ENCODE measurements at regions not wholly inside any gene's neighbourhood (a gene's known extent, or its start where the extent isn't known, plus 50 kb on each side); places are given as distances from the start of the nearest gene placed in this dataset.
A peak's percentile ranks its signal among the peaks of the same experiment; 100 is the strongest.
"Not testable (repeated sequence)": the region's sequence is repeated elsewhere in the genome, so short reads cannot be mapped to it uniquely, and the experiment has no call there.

- not testable (repeated sequence) for H3K27me3 ChIP-seq (ENCODE audit: insufficient read depth, low read length, poor library complexity); H3K9ac ChIP-seq (ENCODE audit: low read length); H2BK5ac ChIP-seq (ENCODE audit: low read length); H2BK120ac ChIP-seq (ENCODE audit: low read depth, low read length); H3K36me3 ChIP-seq (ENCODE audit: control insufficient read depth, insufficient read depth, low read length); H3K4me3 ChIP-seq (ENCODE audit: low read length); H3K27ac ChIP-seq (ENCODE audit: low read depth, low read length); H3K4me2 ChIP-seq (ENCODE audit: low read length); H3K56ac ChIP-seq (ENCODE audit: low read length); H4K5ac ChIP-seq (ENCODE audit: low read length); H3K79me2 ChIP-seq (ENCODE audit: control insufficient read depth, insufficient read depth, low read length); H3K4ac ChIP-seq (ENCODE audit: low read depth, low read length); H2AK5ac ChIP-seq (ENCODE audit: low read length); DNase-seq; H3K79me1 ChIP-seq (ENCODE audit: low read length); H2BK15ac ChIP-seq (replicated peaks; ENCODE audit: low read depth); H3K23ac ChIP-seq (ENCODE audit: low read length); H4K8ac ChIP-seq (ENCODE audit: low read depth, low read length); H3K4me1 ChIP-seq (ENCODE audit: control insufficient read depth, low read depth, low read length); H3K18ac ChIP-seq (ENCODE audit: low read length)
- WGBS (ENCODE audit: extremely low coverage, insufficient coverage, low lambda C conversion rate), result no CpG with 5 or more reads among the region's 10 CpGs
These were observed 1243.2 kb upstream of the CRIM1 start for GRCh38 chr2:35112367-35112766.

- Histone ChIP-seq H3K4me3 (ENCODE audit: low read length) (no peak overlapping the region), H2BK120ac (ENCODE audit: low read depth, low read length) (no peak overlapping the region), H3K18ac (ENCODE audit: low read length) (no peak overlapping the region), H3K23ac (ENCODE audit: low read length) (no peak overlapping the region), H3K27me3 (ENCODE audit: insufficient read depth, low read length, poor library complexity) (no peaks in the 10 kb centered on the region), H3K79me1 (ENCODE audit: low read length) (no peaks in the 10 kb centered on the region), H3K36me3 (ENCODE audit: control insufficient read depth, insufficient read depth, low read length) (no peaks in the 10 kb centered on the region), H3K9ac (ENCODE audit: low read length) (no peak overlapping the region), H3K79me2 (ENCODE audit: control insufficient read depth, insufficient read depth, low read length) (no peaks in the 10 kb centered on the region), H4K8ac (ENCODE audit: low read depth, low read length) (no peak overlapping the region), H2BK5ac (ENCODE audit: low read length) (no peak overlapping the region), H3K4me2 (ENCODE audit: low read length) (no peak overlapping the region), H2BK15ac (replicated peaks; ENCODE audit: low read depth) (no peak overlapping the region), H3K56ac (ENCODE audit: low read length) (no peak overlapping the region), H3K4ac (ENCODE audit: low read depth, low read length) (no peak overlapping the region), H4K5ac (ENCODE audit: low read length) (no peak overlapping the region), H3K4me1 (ENCODE audit: control insufficient read depth, low read depth, low read length) (no peaks in the 10 kb centered on the region), H2AK5ac (ENCODE audit: low read length) (no peak overlapping the region), H3K27ac (ENCODE audit: low read depth, low read length) (no peak overlapping the region)
- no peak for DNase-seq
- WGBS (ENCODE audit: extremely low coverage, insufficient coverage, low lambda C conversion rate), result no CpG with 5 or more reads among the region's 1 CpG
These were observed 1251.3 kb upstream of the CRIM1 start for GRCh38 chr2:35104309-35104708.

GRCh38 chr2:35099342-35099741 lies 1256.2 kb upstream of the CRIM1 start:
- Histone ChIP-seq H3K27me3 (ENCODE audit: insufficient read depth, low read length, poor library complexity) (no peaks in the 10 kb centered on the region), H2BK120ac (ENCODE audit: low read depth, low read length) (no peak overlapping the region), H3K79me1 (ENCODE audit: low read length) (no peaks in the 10 kb centered on the region), H3K79me2 (ENCODE audit: control insufficient read depth, insufficient read depth, low read length) (no peaks in the 10 kb centered on the region), H3K27ac (ENCODE audit: low read depth, low read length) (no peak overlapping the region), H3K23ac (ENCODE audit: low read length) (no peak overlapping the region), H3K9ac (ENCODE audit: low read length) (no peak overlapping the region), H2BK5ac (ENCODE audit: low read length) (no peak overlapping the region), H2BK15ac (replicated peaks; ENCODE audit: low read depth) (no peak overlapping the region), H3K4me1 (ENCODE audit: control insufficient read depth, low read depth, low read length) (no peaks in the 10 kb centered on the region), H3K56ac (ENCODE audit: low read length) (no peak overlapping the region), H3K18ac (ENCODE audit: low read length) (no peak overlapping the region), H2AK5ac (ENCODE audit: low read length) (no peak overlapping the region), H3K36me3 (ENCODE audit: control insufficient read depth, insufficient read depth, low read length) (no peaks in the 10 kb centered on the region), H3K4me2 (ENCODE audit: low read length) (no peak overlapping the region), H3K4ac (ENCODE audit: low read depth, low read length) (no peak overlapping the region), H4K5ac (ENCODE audit: low read length) (no peak overlapping the region), H3K4me3 (ENCODE audit: low read length) (no peak overlapping the region), H4K8ac (ENCODE audit: low read depth, low read length) (no peak overlapping the region)
- WGBS (ENCODE audit: extremely low coverage, insufficient coverage, low lambda C conversion rate), result no CpG with 5 or more reads among the region's 2 CpGs
- peak; percentile 37 for DNase-seq

- H4K8ac ChIP-seq (ENCODE audit: low read depth, low read length), result no peak overlapping the region
- no peak overlapping the region for H3K9ac ChIP-seq (ENCODE audit: low read length)
- H3K4ac ChIP-seq (ENCODE audit: low read depth, low read length), result no peak overlapping the region
- no peaks in the 10 kb centered on the region for H3K79me1 ChIP-seq (ENCODE audit: low read length)
- no CpG with 5 or more reads among the region's 4 CpGs for WGBS (ENCODE audit: extremely low coverage, insufficient coverage, low lambda C conversion rate)
- DNase-seq, result peak; percentile 26
- no peak overlapping the region for H3K27ac ChIP-seq (ENCODE audit: low read depth, low read length)
- no peak overlapping the region for H4K5ac ChIP-seq (ENCODE audit: low read length)
- H3K4me1 ChIP-seq (ENCODE audit: control insufficient read depth, low read depth, low read length), result no peaks in the 10 kb centered on the region
- no peak overlapping the region for H3K18ac ChIP-seq (ENCODE audit: low read length)
- no peaks in the 10 kb centered on the region for H3K27me3 ChIP-seq (ENCODE audit: insufficient read depth, low read length, poor library complexity)
- H3K36me3 ChIP-seq (ENCODE audit: control insufficient read depth, insufficient read depth, low read length), result no peaks in the 10 kb centered on the region
- no peak overlapping the region for H3K4me3 ChIP-seq (ENCODE audit: low read length)
- no peak overlapping the region for H2AK5ac ChIP-seq (ENCODE audit: low read length)
- H2BK15ac ChIP-seq (replicated peaks; ENCODE audit: low read depth), result no peak overlapping the region
- no peaks in the 10 kb centered on the region for H3K79me2 ChIP-seq (ENCODE audit: control insufficient read depth, insufficient read depth, low read length)
- H2BK5ac ChIP-seq (ENCODE audit: low read length), result no peak overlapping the region
- H2BK120ac ChIP-seq (ENCODE audit: low read depth, low read length), result no peak overlapping the region
- no peak overlapping the region for H3K23ac ChIP-seq (ENCODE audit: low read length)
- no peak overlapping the region for H3K4me2 ChIP-seq (ENCODE audit: low read length)
- H3K56ac ChIP-seq (ENCODE audit: low read length), result no peak overlapping the region
These were observed 1273.5 kb upstream of the CRIM1 start for GRCh38 chr2:35082072-35082471.

- Histone ChIP-seq H4K8ac (ENCODE audit: low read depth, low read length) (no peak overlapping the region), H3K79me2 (ENCODE audit: control insufficient read depth, insufficient read depth, low read length) (no peaks in the 10 kb centered on the region), H3K56ac (ENCODE audit: low read length) (no peak overlapping the region), H3K36me3 (ENCODE audit: control insufficient read depth, insufficient read depth, low read length) (no peaks in the 10 kb centered on the region), H2BK120ac (ENCODE audit: low read depth, low read length) (no peak overlapping the region), H3K18ac (ENCODE audit: low read length) (no peak overlapping the region), H3K79me1 (ENCODE audit: low read length) (no peaks in the 10 kb centered on the region), H2BK15ac (replicated peaks; ENCODE audit: low read depth) (no peak overlapping the region), H4K5ac (ENCODE audit: low read length) (no peak overlapping the region), H3K9ac (ENCODE audit: low read length) (no peak overlapping the region), H3K27me3 (ENCODE audit: insufficient read depth, low read length, poor library complexity) (no peaks in the 10 kb centered on the region), H3K27ac (ENCODE audit: low read depth, low read length) (no peak overlapping the region), H2AK5ac (ENCODE audit: low read length) (no peak overlapping the region), H3K4me1 (ENCODE audit: control insufficient read depth, low read depth, low read length) (no peaks in the 10 kb centered on the region), H2BK5ac (ENCODE audit: low read length) (no peak overlapping the region), H3K4me3 (ENCODE audit: low read length) (no peak overlapping the region), H3K4ac (ENCODE audit: low read depth, low read length) (no peak overlapping the region), H3K4me2 (ENCODE audit: low read length) (no peak overlapping the region), H3K23ac (ENCODE audit: low read length) (no peak overlapping the region)
- no CpG with 5 or more reads among the region's 1 CpG for WGBS (ENCODE audit: extremely low coverage, insufficient coverage, low lambda C conversion rate)
- no peak for DNase-seq
These were observed 1274.0 kb upstream of the CRIM1 start for GRCh38 chr2:35081622-35082015.

- Histone ChIP-seq H3K9ac (ENCODE audit: low read length) (no peak overlapping the region), H3K79me2 (ENCODE audit: control insufficient read depth, insufficient read depth, low read length) (no peaks in the 10 kb centered on the region), H2AK5ac (ENCODE audit: low read length) (no peak overlapping the region), H3K23ac (ENCODE audit: low read length) (no peak overlapping the region), H2BK120ac (ENCODE audit: low read depth, low read length) (no peak overlapping the region), H3K79me1 (ENCODE audit: low read length) (no peaks in the 10 kb centered on the region), H3K36me3 (ENCODE audit: control insufficient read depth, insufficient read depth, low read length) (no peaks in the 10 kb centered on the region), H4K5ac (ENCODE audit: low read length) (no peak overlapping the region), H2BK15ac (replicated peaks; ENCODE audit: low read depth) (no peak overlapping the region), H4K8ac (ENCODE audit: low read depth, low read length) (no peak overlapping the region), H2BK5ac (ENCODE audit: low read length) (no peak overlapping the region), H3K4me1 (ENCODE audit: control insufficient read depth, low read depth, low read length) (no peaks in the 10 kb centered on the region), H3K4me3 (ENCODE audit: low read length) (no peak overlapping the region), H3K27me3 (ENCODE audit: insufficient read depth, low read length, poor library complexity) (no peaks in the 10 kb centered on the region), H3K18ac (ENCODE audit: low read length) (no peak overlapping the region), H3K4ac (ENCODE audit: low read depth, low read length) (no peak overlapping the region), H3K4me2 (ENCODE audit: low read length) (no peak overlapping the region), H3K56ac (ENCODE audit: low read length) (no peak overlapping the region), H3K27ac (ENCODE audit: low read depth, low read length) (no peak overlapping the region)
- no peak for DNase-seq
- WGBS (ENCODE audit: extremely low coverage, insufficient coverage, low lambda C conversion rate), result no CpG with 5 or more reads among the region's 1 CpG
These were observed 1274.5 kb upstream of the CRIM1 start for GRCh38 chr2:35081001-35081621.
